ENCODE measurements at regions not wholly inside any gene's neighbourhood (a gene's known extent, or its start where the extent isn't known, plus 50 kb on each side); places are given as distances from the start of the nearest gene placed in this dataset.

DNA sequence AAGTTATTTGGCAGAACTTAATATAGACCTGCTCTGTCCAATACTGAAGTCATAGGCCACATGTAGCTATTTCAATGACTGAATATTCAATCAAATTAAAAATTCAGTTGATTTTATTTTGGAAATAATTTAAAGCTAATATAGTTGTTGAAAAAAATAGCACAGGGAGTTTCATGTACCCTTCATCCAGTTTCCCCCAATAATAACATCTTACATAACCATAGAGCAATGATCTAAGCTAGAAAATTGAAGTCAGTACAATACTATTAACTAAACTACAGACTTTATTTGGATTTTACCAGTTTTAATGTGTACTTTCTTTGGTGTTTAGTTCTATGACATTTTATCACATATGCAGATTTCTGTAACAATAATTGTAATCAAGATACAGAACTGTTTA is 212.2 kb upstream of the HDDC2 start:
- TF ChIP-seq, protein P1, sequence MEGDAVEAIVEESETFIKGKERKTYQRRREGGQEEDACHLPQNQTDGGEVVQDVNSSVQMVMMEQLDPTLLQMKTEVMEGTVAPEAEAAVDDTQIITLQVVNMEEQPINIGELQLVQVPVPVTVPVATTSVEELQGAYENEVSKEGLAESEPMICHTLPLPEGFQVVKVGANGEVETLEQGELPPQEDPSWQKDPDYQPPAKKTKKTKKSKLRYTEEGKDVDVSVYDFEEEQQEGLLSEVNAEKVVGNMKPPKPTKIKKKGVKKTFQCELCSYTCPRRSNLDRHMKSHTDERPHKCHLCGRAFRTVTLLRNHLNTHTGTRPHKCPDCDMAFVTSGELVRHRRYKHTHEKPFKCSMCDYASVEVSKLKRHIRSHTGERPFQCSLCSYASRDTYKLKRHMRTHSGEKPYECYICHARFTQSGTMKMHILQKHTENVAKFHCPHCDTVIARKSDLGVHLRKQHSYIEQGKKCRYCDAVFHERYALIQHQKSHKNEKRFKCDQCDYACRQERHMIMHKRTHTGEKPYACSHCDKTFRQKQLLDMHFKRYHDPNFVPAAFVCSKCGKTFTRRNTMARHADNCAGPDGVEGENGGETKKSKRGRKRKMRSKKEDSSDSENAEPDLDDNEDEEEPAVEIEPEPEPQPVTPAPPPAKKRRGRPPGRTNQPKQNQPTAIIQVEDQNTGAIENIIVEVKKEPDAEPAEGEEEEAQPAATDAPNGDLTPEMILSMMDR (conservative IDR thresholded peaks at IDR 0.05 in 1 of 2, IDR thresholded peaks at IDR 0.05 in 1 of 2; ENCODE audit: extremely low read depth in 1 of 2, insufficient read depth in 1 of 2, low read depth in 1 of 2, low read length in 2 of 2): no peak
- no peak for TF ChIP-seq EZH2 (IDR thresholded peaks at IDR 0.05; ENCODE audit: borderline replicate concordance, low read length)
